ENCODE measurements at regions not wholly inside any gene's neighbourhood (a gene's known extent, or its start where the extent isn't known, plus 50 kb on each side); places are given as distances from the start of the nearest gene placed in this dataset.
"Not testable (repeated sequence)": the region's sequence is repeated elsewhere in the genome, so short reads cannot be mapped to it uniquely, and the experiment has no call there.

DNA sequence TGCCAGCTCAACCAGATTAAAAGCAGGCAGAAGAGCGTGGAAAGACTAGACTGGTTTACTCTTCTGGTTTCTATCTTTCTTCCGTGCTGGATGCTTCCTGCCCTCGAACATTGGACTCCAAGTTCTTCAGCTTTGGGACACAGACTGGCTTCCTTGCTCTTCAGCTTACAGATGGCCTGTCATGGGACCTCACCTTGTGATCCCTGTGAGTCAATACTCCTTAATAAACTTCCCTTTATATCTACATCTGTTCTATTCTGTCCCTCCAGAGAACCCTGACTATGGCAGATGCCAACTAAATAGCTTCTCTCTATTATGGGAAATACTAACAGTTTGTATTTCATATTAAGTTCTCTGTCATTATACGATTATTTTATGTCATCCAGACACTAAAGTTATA lies 609.1 kb downstream of the LMO7 start:
- DNase-seq = no peak
- H3K27me3 ChIP-seq (ENCODE audit: control insufficient read depth in 3 of 3, insufficient read depth in 3 of 3, low read length in 2 of 3) = no peaks in the 10 kb centered on the region
- H3K27ac ChIP-seq (ENCODE audit: low read depth in 1 of 2, low read length in 1 of 2) = no peak overlapping the region
- WGBS, 2 donors = 67 to 79% methylated on average over 4 of the region's 4 CpGs
- ATAC-seq (ENCODE audit: insufficient read depth, low FRiP score) = no peak
- no peak overlapping the region for H3K9ac ChIP-seq (ENCODE audit: insufficient read depth in 1 of 2, low read length in 2 of 2)
- no peaks in the 10 kb centered on the region for H3K9me3 ChIP-seq (ENCODE audit: control insufficient read depth in 4 of 4, insufficient read depth in 3 of 4, low read length in 3 of 4)
- TF ChIP-seq, protein P1, sequence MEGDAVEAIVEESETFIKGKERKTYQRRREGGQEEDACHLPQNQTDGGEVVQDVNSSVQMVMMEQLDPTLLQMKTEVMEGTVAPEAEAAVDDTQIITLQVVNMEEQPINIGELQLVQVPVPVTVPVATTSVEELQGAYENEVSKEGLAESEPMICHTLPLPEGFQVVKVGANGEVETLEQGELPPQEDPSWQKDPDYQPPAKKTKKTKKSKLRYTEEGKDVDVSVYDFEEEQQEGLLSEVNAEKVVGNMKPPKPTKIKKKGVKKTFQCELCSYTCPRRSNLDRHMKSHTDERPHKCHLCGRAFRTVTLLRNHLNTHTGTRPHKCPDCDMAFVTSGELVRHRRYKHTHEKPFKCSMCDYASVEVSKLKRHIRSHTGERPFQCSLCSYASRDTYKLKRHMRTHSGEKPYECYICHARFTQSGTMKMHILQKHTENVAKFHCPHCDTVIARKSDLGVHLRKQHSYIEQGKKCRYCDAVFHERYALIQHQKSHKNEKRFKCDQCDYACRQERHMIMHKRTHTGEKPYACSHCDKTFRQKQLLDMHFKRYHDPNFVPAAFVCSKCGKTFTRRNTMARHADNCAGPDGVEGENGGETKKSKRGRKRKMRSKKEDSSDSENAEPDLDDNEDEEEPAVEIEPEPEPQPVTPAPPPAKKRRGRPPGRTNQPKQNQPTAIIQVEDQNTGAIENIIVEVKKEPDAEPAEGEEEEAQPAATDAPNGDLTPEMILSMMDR (IDR thresholded peaks at IDR 0.05; ENCODE audit: control extremely low read depth, extremely low read depth) = no peak
- no peaks in the 10 kb centered on the region for H3K36me3 ChIP-seq (ENCODE audit: control insufficient read depth in 4 of 4, insufficient read depth in 4 of 4, low read length in 4 of 4)
- H3K4me1 ChIP-seq (ENCODE audit: control insufficient read depth in 5 of 5, insufficient read depth in 5 of 5, low read length in 5 of 5) = no peaks in the 10 kb centered on the region
- no peak overlapping the region for H3K4me3 ChIP-seq

DNA sequence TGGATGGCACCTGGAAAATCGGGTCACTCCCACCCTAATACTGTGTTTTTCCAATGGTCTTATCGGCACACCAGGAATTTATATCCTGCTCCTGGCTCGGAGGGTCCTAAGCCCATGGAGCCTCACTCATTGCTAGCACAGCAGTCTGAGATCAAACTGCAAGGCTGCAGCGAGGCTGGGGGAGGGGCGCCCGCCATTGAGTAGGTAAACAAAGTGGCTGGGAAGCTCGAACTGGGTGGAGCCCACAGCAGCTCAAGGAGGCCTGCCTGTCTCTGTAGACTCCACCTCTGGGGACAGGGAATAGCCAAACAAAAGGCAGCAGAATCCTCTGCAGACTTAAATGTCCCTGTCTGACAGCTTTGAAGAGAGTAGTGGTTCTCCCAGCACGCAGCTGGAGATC lies 607.0 kb downstream of the LMO7 start:
- not testable (repeated sequence) for H3K9me3 ChIP-seq (ENCODE audit: control insufficient read depth in 4 of 4, insufficient read depth in 3 of 4, low read length in 3 of 4); H3K27ac ChIP-seq (ENCODE audit: low read depth in 1 of 2, low read length in 1 of 2); DNase-seq; H3K4me1 ChIP-seq (ENCODE audit: control insufficient read depth in 5 of 5, insufficient read depth in 5 of 5, low read length in 5 of 5); H3K4me3 ChIP-seq; H3K27me3 ChIP-seq (ENCODE audit: control insufficient read depth in 3 of 3, insufficient read depth in 3 of 3, low read length in 2 of 3); H3K36me3 ChIP-seq (ENCODE audit: control insufficient read depth in 4 of 4, insufficient read depth in 4 of 4, low read length in 4 of 4); ATAC-seq (ENCODE audit: insufficient read depth, low FRiP score); H3K9ac ChIP-seq (ENCODE audit: insufficient read depth in 1 of 2, low read length in 2 of 2)
- WGBS, 2 donors = 78 to 82% methylated on average over 7 to 8 of the region's 8 CpGs

DNA sequence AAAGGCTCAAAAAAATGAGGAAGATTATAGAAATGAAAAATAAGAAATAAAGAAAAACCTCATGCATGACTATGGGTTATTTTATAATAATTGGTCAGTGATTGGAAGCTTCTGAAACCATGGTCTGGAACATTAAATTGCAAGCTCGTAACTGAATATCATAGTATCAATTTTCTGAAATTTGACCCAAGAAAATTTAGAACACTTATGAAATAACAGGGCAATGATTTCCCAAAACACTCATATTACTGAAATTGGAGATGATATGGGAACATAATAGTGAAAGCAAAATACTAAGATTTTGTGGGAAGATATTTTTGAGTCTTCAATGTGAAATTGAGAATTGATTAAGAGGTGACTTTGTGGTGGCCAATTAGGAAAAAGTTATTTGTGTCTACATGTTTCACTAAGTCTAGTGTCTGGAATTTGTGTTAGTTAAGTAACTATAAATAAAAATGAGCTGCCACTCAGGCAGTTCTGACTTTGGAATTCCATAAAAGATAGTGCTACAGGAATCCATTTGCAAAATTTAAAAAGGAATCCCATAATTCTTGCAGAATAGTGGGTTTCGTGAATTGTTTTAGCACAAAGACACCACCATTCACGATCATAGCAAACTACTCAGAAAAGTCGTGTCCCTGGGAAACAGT lies 603.0 kb downstream of the LMO7 start:
- no peak overlapping the region for H3K27ac ChIP-seq (ENCODE audit: low read depth in 1 of 2, low read length in 1 of 2)
- ATAC-seq (ENCODE audit: insufficient read depth, low FRiP score) (no peak), DNase-seq (no peak)
- H3K4me3 ChIP-seq = no peak overlapping the region
- no peaks in the 10 kb centered on the region for H3K9me3 ChIP-seq (ENCODE audit: control insufficient read depth in 4 of 4, insufficient read depth in 3 of 4, low read length in 3 of 4)
- no peaks in the 10 kb centered on the region for H3K36me3 ChIP-seq (ENCODE audit: control insufficient read depth in 4 of 4, insufficient read depth in 4 of 4, low read length in 4 of 4)
- no peaks in the 10 kb centered on the region for H3K27me3 ChIP-seq (ENCODE audit: control insufficient read depth in 3 of 3, insufficient read depth in 3 of 3, low read length in 2 of 3)
- no peak overlapping the region for H3K9ac ChIP-seq (ENCODE audit: insufficient read depth in 1 of 2, low read length in 2 of 2)
- 89 to 91% methylated on average over 4 of the region's 4 CpGs for WGBS, 2 donors
- TF ChIP-seq, protein P1 (IDR thresholded peaks at IDR 0.05; ENCODE audit: control extremely low read depth, extremely low read depth) = no peak
- H3K4me1 ChIP-seq (ENCODE audit: control insufficient read depth in 5 of 5, insufficient read depth in 5 of 5, low read length in 5 of 5) = no peaks in the 10 kb centered on the region

DNA sequence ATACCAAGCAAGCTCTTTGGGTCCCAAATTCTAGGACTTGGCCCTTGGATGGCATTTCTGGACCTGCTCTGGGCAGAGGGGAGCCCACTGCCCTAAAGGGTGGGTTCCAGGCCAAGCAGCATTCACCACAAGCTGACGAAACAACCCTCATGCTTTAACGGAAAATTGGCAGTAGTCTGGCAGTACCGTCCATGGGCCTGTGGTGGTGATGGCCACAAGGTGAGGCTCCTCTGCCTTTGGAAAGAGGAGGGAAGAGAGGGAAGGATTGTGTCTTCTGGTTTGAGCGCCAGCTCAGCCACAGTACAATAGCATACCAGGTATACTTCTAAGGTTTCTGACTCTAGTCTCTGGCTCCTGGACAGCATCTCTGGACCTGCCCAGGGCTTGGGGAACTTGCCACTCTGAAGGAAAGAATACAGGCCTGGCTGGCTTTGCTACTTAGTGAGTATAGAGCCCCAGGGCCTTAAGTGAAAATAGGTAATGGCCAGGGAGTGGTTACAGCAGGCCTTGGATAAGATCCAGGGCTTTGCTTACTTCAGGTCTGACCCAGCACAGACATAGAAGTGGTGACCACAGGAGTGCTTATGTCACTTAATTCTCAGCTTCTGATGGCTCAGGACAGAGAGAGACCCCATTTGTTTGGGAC lies 595.5 kb downstream of the LMO7 start:
- Histone ChIP-seq H3K4me3 (no peak overlapping the region), H3K9ac (ENCODE audit: insufficient read depth in 1 of 2, low read length in 2 of 2) (no peak overlapping the region), H3K9me3 (ENCODE audit: control insufficient read depth in 4 of 4, insufficient read depth in 3 of 4, low read length in 3 of 4) (no peaks in the 10 kb centered on the region), H3K27ac (ENCODE audit: low read depth in 1 of 2, low read length in 1 of 2) (no peak overlapping the region), H3K27me3 (ENCODE audit: control insufficient read depth in 3 of 3, insufficient read depth in 3 of 3, low read length in 2 of 3) (no peaks in the 10 kb centered on the region), H3K36me3 (ENCODE audit: control insufficient read depth in 4 of 4, insufficient read depth in 4 of 4, low read length in 4 of 4) (no peaks in the 10 kb centered on the region), H3K4me1 (ENCODE audit: control insufficient read depth in 5 of 5, insufficient read depth in 5 of 5, low read length in 5 of 5) (peaks cover 0 to 3% (median 0%) of the 10 kb centered on the region in 5 donors)
- TF ChIP-seq, protein P1 (IDR thresholded peaks at IDR 0.05; ENCODE audit: control extremely low read depth, extremely low read depth) = no peak
- ATAC-seq (ENCODE audit: insufficient read depth, low FRiP score) = no peak
- DNase-seq = no peak
- 95 to 99% methylated on average over 4 of the region's 4 CpGs for WGBS, 2 donors

All from lung (tissue), 11 donors.